GM21786 (cell line): ENCODE measurements at regions not wholly inside any gene's neighbourhood (a gene's known extent, or its start where the extent isn't known, plus 50 kb on each side); places are given as distances from the start of the nearest gene placed in this dataset.
"Not testable (repeated sequence)": the region's sequence is repeated elsewhere in the genome, so short reads cannot be mapped to it uniquely, and the experiment has no call there.

Experiments used
- ATAC-seq: cut with Tn5 transposase; IDR thresholded peaks from one replicate; pipeline ENCODE4 v1.9.1; 2021; ENCODE audit not compliant: unreplicated experiment

GRCh38 chr5:66348387-66349125 is 204.5 kb downstream of the SREK1 start:
- no peak for ATAC-seq

- ATAC-seq, result no peak
Observed at GRCh38 chr5:66351813-66352212, 207.7 kb downstream of the SREK1 start.

GRCh38 chr5:66353186-66353585 is 209.1 kb downstream of the SREK1 start:
- ATAC-seq, result no peak

- no peak for ATAC-seq
Observed at GRCh38 chr5:66354422-66354821, 210.3 kb downstream of the SREK1 start.

- ATAC-seq, result no peak
Observed at GRCh38 chr5:66356011-66356565, 212.0 kb downstream of the SREK1 start.

GRCh38 chr5:66358741-66359140 is 214.6 kb downstream of the SREK1 start:
- no peak for ATAC-seq

- no peak for ATAC-seq
Observed at GRCh38 chr5:66361070-66361469, 217.0 kb downstream of the SREK1 start.

- ATAC-seq, result no peak
Observed at GRCh38 chr5:66362046-66362445, 217.9 kb downstream of the SREK1 start.

- ATAC-seq, result no peak
Observed at GRCh38 chr5:66362687-66363086, 218.6 kb downstream of the SREK1 start.

- ATAC-seq, result no peak
Observed at GRCh38 chr5:66363097-66363496, 219.0 kb downstream of the SREK1 start.

- no peak for ATAC-seq
Observed at GRCh38 chr5:66364186-66364585, 220.1 kb downstream of the SREK1 start.

GRCh38 chr5:66365981-66366380 is 221.9 kb downstream of the SREK1 start:
- ATAC-seq, result no peak

- ATAC-seq, result no peak
Observed at GRCh38 chr5:66367814-66368541, 223.9 kb downstream of the SREK1 start.

- ATAC-seq, result no peak
Observed at GRCh38 chr5:66368811-66369210, 224.7 kb downstream of the SREK1 start.

GRCh38 chr5:66377747-66378146 is 218.4 kb upstream of the MAST4 start:
- no peak for ATAC-seq

GRCh38 chr5:66378407-66378806 is 217.8 kb upstream of the MAST4 start:
- ATAC-seq, result no peak

GRCh38 chr5:66382152-66382551 is 214.0 kb upstream of the MAST4 start:
- no peak for ATAC-seq

GRCh38 chr5:66405145-66405544 is 191.0 kb upstream of the MAST4 start:
- ATAC-seq, result not testable (repeated sequence)

- ATAC-seq, result no peak
Observed at GRCh38 chr5:66406761-66407336, 189.3 kb upstream of the MAST4 start.

GRCh38 chr5:66407765-66408164 is 188.4 kb upstream of the MAST4 start:
- ATAC-seq, result no peak

- ATAC-seq, result no peak
Observed at GRCh38 chr5:66408576-66408975, 187.6 kb upstream of the MAST4 start.

- ATAC-seq, result no peak
Observed at GRCh38 chr5:66410122-66410521, 186.1 kb upstream of the MAST4 start.
